ENCODE measurements at regions not wholly inside any gene's neighbourhood (a gene's known extent, or its start where the extent isn't known, plus 50 kb on each side); places are given as distances from the start of the nearest gene placed in this dataset.

DNA sequence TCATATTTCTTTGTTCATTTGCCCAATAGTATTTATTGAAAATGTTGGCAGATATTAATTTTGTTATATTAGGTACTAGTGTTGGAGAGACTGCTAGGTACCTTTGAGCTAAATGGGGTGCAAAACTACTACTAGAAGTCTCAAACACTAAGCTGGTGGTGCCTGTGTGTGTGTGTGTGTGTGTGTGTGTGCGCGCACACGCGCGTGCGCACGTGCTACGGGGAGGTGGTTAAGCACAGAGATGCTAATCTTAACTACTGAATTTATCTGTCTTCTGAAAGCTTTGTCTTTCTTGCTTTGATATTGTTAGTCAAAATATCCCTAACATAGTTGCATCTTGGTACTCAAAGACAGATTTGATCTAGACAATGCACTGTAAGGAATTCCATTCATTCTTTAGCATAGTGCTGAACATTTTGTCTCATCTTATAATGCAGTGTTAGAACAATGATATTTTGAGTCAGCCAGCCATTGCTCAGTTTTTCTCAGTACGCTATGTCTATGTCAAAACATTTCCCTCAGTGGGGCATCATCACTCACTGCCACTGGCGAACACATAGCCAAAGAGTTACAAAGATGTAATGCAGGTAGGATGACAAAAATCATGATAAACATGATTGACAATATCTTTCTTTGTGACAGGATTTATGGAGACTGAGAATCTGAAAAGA is 396.0 kb upstream of the RGPD4 start:
- TF ChIP-seq CTCF (IDR thresholded peaks at IDR 0.05) (no peak), POLR2A (IDR thresholded peaks at IDR 0.05) (no peak)

Measured in uterus (tissue), 2 donors.